Activated CD8-positive, alpha-beta memory T cell treated with anti-CD3 and anti-CD28 coated beads, Interleukin-2, amount 10 ng/mL, durations not matched to agents 7 days and 5 days (primary cell): ENCODE measurements at regions not wholly inside any gene's neighbourhood (a gene's known extent, or its start where the extent isn't known, plus 50 kb on each side); places are given as distances from the start of the nearest gene placed in this dataset.

Experiments used
- ATAC-seq: fragments of 150-1000 bp; cut with Tn5 transposase; one replicate; pipeline ENCODE4 v1.10.0; 2021; ENCODE audit warnings: moderate library complexity
- CTCF ChIA-PET: fragments of 350-600 bp; sonication (Branson Sonifier 250); formaldehyde crosslinking; loops from one replicate; lab custom pipeline; 2021; ENCODE audit warnings: antibody characterized with exemption; lab: Charles Lee
- DNase-seq: peaks from one replicate; pipeline ENCODE4 v3.0.0-alpha.2; 2020
- H3K27ac Mint-ChIP-seq: one replicate; pipeline ENCODE4 v1.8.0; 2021; ENCODE audit warnings: mild to moderate bottlenecking, mixed read lengths
- H3K27me3 Mint-ChIP-seq: one replicate; pipeline ENCODE4 v1.8.0; 2021; ENCODE audit warnings: mixed read lengths
- H3K36me3 Mint-ChIP-seq: one replicate; pipeline ENCODE4 v1.8.0; 2021; ENCODE audit warnings: mild to moderate bottlenecking, mixed read lengths
- H3K4me1 Mint-ChIP-seq: one replicate; pipeline ENCODE4 v1.8.0; 2021; ENCODE audit warnings: mixed read lengths
- H3K4me3 Mint-ChIP-seq: one replicate; pipeline ENCODE4 v1.8.0; 2021; ENCODE audit warnings: mild to moderate bottlenecking, moderate library complexity, mixed read lengths
- H3K9me3 Mint-ChIP-seq: one replicate; pipeline ENCODE4 v1.8.0; 2022; ENCODE audit warnings: low read depth, mixed read lengths

DNA sequence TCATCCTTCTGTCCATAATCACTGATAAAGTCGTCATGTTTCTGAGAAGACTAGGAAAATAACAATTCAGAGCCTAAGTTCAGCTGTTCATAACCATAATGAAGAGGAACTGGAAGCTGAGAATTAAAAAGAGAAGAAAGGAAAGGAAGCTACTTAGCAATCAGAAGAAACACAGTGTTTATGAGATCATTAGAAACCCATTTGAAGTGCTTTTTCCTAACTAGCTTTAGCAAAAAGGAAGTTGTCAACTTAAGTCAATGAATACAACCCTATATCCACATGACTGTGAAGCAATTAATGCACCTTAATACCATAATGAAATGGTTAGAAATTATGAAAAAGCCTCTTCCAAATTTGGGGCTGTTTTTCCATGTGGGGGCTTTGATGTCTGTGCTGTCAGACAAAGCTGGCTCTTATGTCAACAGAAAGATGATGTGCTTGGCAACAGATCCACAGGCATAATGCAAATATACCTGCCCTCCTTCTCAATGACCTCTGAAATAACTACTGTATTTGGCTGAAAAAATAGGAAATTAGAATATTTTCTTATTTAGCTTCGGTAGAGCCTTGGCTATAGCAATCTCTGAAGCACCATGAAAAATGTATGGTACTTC lies 463.5 kb downstream of the RASEF start:
- Mint-ChIP-seq H3K9me3 (no peaks in the 10 kb centered on the region), H3K4me1 (no peaks in the 10 kb centered on the region), H3K27me3 (no peaks in the 10 kb centered on the region), H3K4me3 (no peak overlapping the region), H3K27ac (no peak overlapping the region), H3K36me3 (no peaks in the 10 kb centered on the region)
- CTCF ChIA-PET = no interaction called here
- DNase-seq = no peak
- no peak for ATAC-seq

DNA sequence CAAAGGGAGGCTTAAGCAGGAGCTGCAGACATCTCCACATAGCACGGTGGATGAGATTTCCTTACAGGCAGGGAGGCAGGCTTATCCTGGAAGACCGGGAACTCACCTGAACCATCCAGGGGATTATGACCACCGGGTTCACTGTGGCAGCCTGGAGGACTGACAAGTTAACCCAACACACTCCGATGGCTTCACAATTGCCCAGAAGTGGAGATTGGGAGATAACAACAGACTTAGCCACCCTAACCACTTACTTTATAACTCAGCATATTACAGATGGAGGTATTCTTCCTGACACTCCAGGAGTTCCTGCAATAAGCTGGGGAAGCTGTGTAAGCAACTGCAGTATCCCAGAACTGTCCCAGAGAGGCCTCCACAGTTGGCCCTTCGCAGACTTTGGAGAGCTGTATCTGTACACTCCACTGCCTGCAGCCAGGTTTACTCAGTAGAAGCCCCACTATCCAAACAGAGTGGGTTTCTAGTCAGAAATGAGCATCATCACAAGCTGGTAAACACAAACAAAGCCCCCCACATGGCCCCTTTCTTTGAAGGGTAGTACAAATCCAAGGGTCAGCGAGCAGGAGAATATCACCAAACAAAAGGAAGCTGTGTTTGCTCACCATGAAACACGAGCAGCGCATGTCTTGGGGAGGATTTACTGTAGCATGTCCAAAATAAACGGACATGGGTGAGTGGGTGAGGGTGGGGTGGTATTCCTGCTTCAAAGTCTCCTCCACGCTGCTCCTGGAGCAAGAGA lies 462.2 kb downstream of the RASEF start:
- Mint-ChIP-seq H3K36me3 (no peaks in the 10 kb centered on the region), H3K27me3 (no peaks in the 10 kb centered on the region), H3K9me3 (no peaks in the 10 kb centered on the region), H3K4me1 (no peaks in the 10 kb centered on the region), H3K27ac (no peak overlapping the region), H3K4me3 (no peak overlapping the region)
- no peak for ATAC-seq
- DNase-seq = no peak
- CTCF ChIA-PET = no interaction called here

DNA sequence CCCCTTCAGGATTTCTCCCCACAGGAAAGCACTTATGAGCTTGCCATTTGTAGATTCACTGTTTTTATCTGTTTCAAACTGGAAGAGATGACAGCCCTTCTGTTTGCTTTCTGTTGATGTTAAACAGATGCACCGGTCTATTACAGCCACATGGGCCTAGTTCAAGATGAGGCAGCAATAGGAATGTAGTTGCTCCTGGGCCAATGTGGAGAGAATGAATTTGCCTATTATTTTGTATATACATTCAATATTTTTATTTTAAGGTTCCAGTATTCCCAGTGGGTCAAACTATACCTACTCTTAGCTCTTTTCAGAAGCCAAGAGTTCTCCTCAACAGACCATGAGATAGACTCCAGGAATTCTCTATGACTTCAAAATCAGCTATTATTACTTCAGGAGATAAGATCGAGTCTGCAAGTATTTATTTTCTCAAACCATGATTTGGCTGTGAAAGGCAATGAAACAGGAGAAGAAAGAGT lies 461.6 kb downstream of the RASEF start:
- CTCF ChIA-PET = no interaction called here
- H3K9me3 Mint-ChIP-seq = no peaks in the 10 kb centered on the region
- no peak overlapping the region for H3K4me3 Mint-ChIP-seq
- no peak overlapping the region for H3K27ac Mint-ChIP-seq
- no peaks in the 10 kb centered on the region for H3K36me3 Mint-ChIP-seq
- no peaks in the 10 kb centered on the region for H3K27me3 Mint-ChIP-seq
- H3K4me1 Mint-ChIP-seq = no peaks in the 10 kb centered on the region
- DNase-seq (no peak), ATAC-seq (no peak)

DNA sequence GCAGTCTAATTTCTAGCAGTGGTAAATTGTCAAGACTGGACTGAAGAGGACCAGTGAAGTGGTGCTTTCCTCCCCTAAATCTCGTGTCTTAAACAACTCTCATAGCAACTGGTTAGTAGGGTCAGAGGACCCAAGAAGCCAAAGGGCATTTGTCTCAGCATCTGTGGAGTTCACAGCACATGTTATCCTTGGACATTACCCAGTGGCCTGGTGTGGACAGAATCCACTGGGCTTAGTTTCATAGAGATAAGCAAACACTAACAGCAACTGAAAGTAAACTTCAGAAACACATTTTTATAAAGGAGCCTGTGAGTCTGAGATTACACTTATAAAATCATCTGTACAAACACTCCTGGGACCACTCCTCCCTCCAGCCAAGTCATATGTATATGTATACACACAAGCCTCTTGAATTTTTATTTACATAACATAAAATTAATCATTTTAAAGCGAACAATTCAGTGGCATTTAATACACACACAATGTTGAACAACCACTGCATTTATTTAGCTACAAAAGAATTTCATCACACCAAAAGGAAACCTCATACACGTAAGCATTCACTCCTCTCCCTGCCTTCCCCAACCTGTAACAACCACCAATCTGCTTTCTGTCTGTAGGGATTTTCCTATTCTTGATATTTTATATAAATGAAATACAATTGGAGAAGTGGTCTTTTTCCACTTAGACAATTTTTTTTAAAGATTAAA lies 457.8 kb downstream of the RASEF start:
- ATAC-seq (no peak), DNase-seq (no peak)
- Mint-ChIP-seq H3K4me3 (no peak overlapping the region), H3K27ac (no peak overlapping the region), H3K27me3 (no peaks in the 10 kb centered on the region), H3K36me3 (no peaks in the 10 kb centered on the region), H3K9me3 (peaks cover 2% of the 10 kb centered on the region), H3K4me1 (no peaks in the 10 kb centered on the region)
- CTCF ChIA-PET = no interaction called here

DNA sequence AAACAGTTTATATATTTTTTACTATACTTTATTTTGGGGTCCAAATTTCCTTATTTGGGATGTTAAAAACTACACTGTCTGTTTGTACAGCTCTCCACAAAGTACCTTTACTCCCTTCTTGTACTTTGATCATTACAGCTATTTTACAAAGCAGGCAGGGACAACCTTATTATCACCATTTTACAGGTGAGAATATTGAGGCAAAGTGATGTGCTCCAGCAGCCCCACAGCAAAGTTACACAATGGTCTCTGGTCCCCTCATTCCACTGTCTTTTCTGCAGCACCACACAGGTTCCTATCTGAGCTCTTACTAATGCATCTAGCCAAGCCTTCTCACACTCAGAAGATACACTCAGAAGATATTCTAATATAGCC lies 457.3 kb downstream of the RASEF start:
- CTCF ChIA-PET = no interaction called here
- Mint-ChIP-seq H3K27me3 (no peaks in the 10 kb centered on the region), H3K4me3 (no peak overlapping the region), H3K36me3 (no peaks in the 10 kb centered on the region), H3K27ac (no peak overlapping the region), H3K4me1 (no peaks in the 10 kb centered on the region), H3K9me3 (peaks cover 2% of the 10 kb centered on the region)
- no peak for ATAC-seq
- DNase-seq = no peak

DNA sequence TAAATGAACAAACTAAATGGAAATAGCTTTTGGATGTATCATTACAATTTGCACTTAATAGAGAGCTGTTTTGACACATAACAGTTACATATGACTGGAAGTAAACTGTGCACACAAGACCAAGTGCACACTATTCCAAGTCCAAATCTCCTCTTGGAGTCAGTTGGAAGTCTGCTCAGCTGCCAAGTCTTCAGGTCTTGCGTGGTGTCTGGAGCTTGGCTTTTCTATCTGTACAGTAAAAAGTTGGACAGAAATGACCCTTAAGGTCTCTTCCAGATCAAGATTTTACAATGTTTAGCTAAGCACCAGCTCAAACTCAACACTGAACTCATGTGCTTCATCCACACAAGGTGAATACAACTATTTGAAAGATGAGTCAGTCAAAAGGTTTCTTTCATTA lies 456.9 kb downstream of the RASEF start:
- ATAC-seq (no peak), DNase-seq (no peak)
- Mint-ChIP-seq H3K4me1 (no peaks in the 10 kb centered on the region), H3K9me3 (peaks cover 2% of the 10 kb centered on the region), H3K27ac (no peak overlapping the region), H3K4me3 (no peak overlapping the region), H3K27me3 (no peaks in the 10 kb centered on the region), H3K36me3 (no peaks in the 10 kb centered on the region)
- CTCF ChIA-PET = no interaction called here

DNA sequence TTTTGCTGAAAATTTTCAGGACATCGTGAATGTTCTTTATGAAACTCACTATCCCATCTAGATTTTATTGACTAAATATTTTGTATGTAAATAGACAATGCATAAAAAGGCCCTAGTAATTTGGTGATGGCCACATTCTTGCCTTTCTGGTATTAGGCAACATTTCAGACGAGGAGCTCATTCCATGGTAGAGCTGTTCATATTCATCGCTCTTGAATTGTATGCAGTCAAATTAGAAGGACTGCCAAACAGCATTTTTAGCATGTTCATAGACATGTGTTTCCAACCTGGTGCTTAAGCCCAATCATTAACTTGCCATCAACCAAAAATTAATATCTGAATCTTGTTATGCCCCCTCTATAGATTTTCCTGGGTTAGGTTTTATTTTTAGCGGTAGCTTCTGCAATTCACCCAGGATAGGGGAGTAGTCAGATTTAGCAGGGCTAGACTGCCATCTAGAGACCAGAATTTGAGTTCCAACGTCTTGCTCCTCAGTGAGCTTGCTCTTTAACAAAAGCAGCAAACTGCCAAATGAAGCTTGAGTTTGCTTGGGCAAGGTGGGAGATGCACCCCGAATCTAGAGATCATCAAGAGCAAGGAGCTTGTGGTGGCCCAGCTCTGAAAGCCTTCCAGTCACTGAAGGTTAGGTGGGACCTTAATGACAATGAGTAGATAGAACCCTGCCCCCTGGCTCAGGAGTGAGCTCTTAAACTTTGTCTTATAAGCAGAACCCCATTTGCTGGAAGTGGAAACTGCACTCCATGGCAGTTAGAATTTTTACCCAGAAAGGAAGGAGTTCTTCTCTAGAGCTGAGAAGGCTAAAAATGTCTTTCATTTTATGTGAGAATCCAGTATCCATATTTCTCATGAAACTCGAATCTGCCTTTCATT lies 456.2 kb downstream of the RASEF start:
- peaks cover 2% of the 10 kb centered on the region for H3K9me3 Mint-ChIP-seq
- CTCF ChIA-PET = no interaction called here
- no peaks in the 10 kb centered on the region for H3K27me3 Mint-ChIP-seq
- no peaks in the 10 kb centered on the region for H3K36me3 Mint-ChIP-seq
- no peak for ATAC-seq
- H3K4me1 Mint-ChIP-seq = no peaks in the 10 kb centered on the region
- no peak for DNase-seq
- no peak overlapping the region for H3K27ac Mint-ChIP-seq
- H3K4me3 Mint-ChIP-seq = no peak overlapping the region

DNA sequence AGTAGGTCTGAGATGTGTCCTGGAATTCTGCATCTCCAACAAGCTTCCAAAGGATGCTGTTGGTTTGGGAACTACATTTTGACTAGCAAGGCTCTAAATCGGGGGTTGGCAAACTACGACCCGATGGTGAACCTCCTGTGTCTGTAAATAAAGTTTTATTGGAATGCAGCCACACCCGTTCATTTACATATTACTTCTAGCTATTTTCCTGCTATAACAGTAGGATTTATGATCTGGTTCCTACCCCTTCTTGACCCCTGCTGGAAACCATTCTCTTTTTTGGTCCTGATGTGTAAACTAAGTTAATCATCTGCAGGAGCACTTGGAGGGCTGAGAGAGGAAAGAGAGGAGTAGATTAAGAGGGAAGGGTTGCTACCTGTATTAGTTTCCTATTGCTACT lies 454.5 kb downstream of the RASEF start:
- DNase-seq (no peak), ATAC-seq (no peak)
- CTCF ChIA-PET = no interaction called here
- no peak overlapping the region for H3K27ac Mint-ChIP-seq
- no peak overlapping the region for H3K4me3 Mint-ChIP-seq
- H3K4me1 Mint-ChIP-seq = no peaks in the 10 kb centered on the region
- H3K36me3 Mint-ChIP-seq = no peaks in the 10 kb centered on the region
- peaks cover 2% of the 10 kb centered on the region for H3K9me3 Mint-ChIP-seq
- H3K27me3 Mint-ChIP-seq = no peaks in the 10 kb centered on the region

DNA sequence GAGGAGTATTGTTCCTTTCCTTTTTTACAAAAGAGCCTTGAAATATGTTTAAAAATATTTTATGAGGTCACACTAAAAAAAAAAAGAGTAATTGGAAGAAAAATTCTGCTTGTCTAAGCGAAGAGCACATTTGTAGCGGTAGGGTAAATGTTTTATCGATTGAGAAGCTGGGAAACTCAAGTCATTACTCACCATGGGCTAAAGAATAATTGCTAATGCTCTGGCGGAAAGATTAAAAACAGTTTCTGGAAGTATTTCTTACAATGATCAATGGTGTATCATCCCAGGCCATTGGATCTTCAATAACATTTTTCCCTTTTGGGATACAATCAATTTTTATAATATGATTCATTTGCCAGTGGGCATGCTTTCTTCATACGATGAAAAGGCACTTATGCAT lies 450.0 kb downstream of the RASEF start:
- ATAC-seq = no peak
- Mint-ChIP-seq H3K4me3 (no peak overlapping the region), H3K36me3 (no peaks in the 10 kb centered on the region), H3K9me3 (peaks cover 5% of the 10 kb centered on the region), H3K27ac (no peak overlapping the region), H3K4me1 (no peaks in the 10 kb centered on the region), H3K27me3 (no peaks in the 10 kb centered on the region)
- CTCF ChIA-PET = no interaction called here
- no peak for DNase-seq

DNA sequence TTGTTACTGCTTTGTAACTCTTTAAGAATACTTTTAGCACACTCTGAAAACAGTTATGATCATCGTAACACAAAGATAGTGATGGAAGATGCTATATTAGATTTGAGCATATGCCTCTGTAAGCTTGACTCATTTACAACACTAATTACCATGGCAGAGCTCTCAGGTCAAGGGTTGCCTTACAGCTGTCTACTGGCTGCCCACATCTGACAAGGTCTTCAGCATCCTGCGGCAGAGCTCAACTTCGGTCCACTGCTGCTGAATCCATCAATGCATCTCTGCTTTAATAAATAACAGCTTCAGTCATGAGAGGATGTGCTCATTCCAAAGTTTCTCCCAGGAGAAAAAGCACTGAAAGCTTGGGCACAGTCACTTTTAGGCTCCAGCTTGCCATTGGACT lies 449.4 kb downstream of the RASEF start:
- CTCF ChIA-PET = no interaction called here
- Mint-ChIP-seq H3K4me3 (no peak overlapping the region), H3K27me3 (no peaks in the 10 kb centered on the region), H3K4me1 (no peaks in the 10 kb centered on the region), H3K9me3 (peaks cover 5% of the 10 kb centered on the region), H3K36me3 (no peaks in the 10 kb centered on the region), H3K27ac (no peak overlapping the region)
- DNase-seq (no peak), ATAC-seq (no peak)

DNA sequence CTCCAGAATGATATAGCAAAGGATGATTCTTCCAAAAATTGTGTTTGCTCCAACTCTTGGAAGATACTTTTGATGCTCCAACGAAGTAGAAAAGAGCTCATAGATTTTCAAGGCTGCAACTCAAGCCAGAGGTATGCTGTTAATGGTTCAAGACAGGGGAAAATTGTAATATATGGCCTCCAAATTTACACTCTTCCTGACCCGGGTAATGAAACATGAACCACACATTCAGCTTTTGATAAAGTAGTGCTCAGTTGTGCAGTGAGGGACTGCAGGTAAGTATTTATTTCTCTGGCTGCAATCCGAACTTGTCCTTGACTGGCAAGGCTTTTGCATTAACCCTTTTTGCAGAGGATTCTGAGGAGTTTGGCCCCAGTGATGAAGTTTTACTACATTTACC lies 446.4 kb downstream of the RASEF start:
- Mint-ChIP-seq H3K27ac (no peak overlapping the region), H3K4me1 (no peaks in the 10 kb centered on the region), H3K36me3 (no peaks in the 10 kb centered on the region), H3K9me3 (peaks cover 10% of the 10 kb centered on the region), H3K27me3 (no peaks in the 10 kb centered on the region), H3K4me3 (no peak overlapping the region)
- DNase-seq = no peak
- ATAC-seq = no peak
- CTCF ChIA-PET = no interaction called here

DNA sequence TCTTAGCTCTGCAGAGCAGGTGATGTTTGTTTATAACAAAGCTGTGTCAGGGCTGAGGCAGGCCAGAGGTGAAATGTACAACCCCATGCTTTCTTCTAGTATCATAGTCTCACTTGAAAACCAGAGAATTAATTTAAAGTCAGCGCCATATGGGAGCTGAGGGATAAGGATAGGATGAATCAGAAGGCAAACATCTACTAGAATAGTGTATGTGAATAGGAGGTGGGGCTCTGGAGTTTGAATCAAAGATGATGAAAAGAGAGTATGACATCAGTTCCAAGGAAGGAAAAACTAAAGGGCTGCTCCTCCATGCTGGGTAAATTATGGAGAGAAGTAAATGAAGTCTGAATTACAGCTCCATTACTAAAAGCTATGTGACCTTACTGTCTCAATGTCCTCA lies 441.5 kb downstream of the RASEF start:
- no peaks in the 10 kb centered on the region for H3K36me3 Mint-ChIP-seq
- no peak overlapping the region for H3K27ac Mint-ChIP-seq
- DNase-seq (no peak), ATAC-seq (no peak)
- no peak overlapping the region for H3K4me3 Mint-ChIP-seq
- peaks cover 10% of the 10 kb centered on the region for H3K9me3 Mint-ChIP-seq
- CTCF ChIA-PET = no interaction called here
- H3K4me1 Mint-ChIP-seq = no peaks in the 10 kb centered on the region
- no peaks in the 10 kb centered on the region for H3K27me3 Mint-ChIP-seq

DNA sequence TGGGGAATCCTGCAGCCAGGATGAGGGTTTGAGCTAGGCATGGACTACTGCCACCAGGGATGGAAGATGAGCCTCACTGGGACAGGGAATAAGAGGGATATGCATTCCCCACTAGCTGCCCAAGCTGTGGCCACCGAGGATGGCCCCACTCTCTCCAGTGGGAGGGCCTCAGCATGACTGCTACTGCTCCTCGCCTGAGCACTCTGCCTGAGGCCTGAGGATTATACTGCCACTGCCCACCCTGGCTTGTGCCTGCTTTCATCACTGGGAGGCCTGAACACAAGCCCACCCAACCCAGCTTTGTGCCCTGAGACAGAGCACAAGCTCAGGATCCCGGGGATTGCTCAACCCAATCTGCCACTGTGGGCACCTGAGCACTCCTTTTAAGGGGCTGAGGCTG lies 425.6 kb downstream of the RASEF start:
- H3K27me3 Mint-ChIP-seq = no peaks in the 10 kb centered on the region
- H3K4me3 Mint-ChIP-seq = no peak overlapping the region
- no peak overlapping the region for H3K27ac Mint-ChIP-seq
- H3K36me3 Mint-ChIP-seq = no peaks in the 10 kb centered on the region
- CTCF ChIA-PET = no interaction called here
- H3K9me3 Mint-ChIP-seq = peaks cover 19% of the 10 kb centered on the region
- ATAC-seq = no peak
- H3K4me1 Mint-ChIP-seq = no peaks in the 10 kb centered on the region
- no peak for DNase-seq
